GM12892 (cell line): ENCODE measurements at regions not wholly inside any gene's neighbourhood (a gene's known extent, or its start where the extent isn't known, plus 50 kb on each side); places are given as distances from the start of the nearest gene placed in this dataset.

Experiments
- DNase-seq: peaks from one replicate; pipeline ENCODE4 v3.0.0; 2011; ENCODE audit not compliant: insufficient read length
- FAIRE-seq: peaks from 2 replicates; lab custom pipeline; 2011; peaks lifted over from hg19 to GRCh38; lab: Jason Lieb, UNC
- POLR2A ChIP-seq: IDR thresholded peaks from 2 replicates; pipeline ENCODE4 v1.6.1; 2011; ENCODE audit warnings: low read depth, low read length, control low read depth
- POLR2AphosphoS5 ChIP-seq: IDR thresholded peaks from 2 replicates; pipeline ENCODE4 v1.6.1; 2011; ENCODE audit warnings: low read depth, low read length, control low read depth
- TAF1 ChIP-seq: IDR thresholded peaks from 2 replicates; pipeline ENCODE4 v1.6.1; 2011; ENCODE audit warnings: low read depth, mild to moderate bottlenecking, control low read depth, low read length, borderline replicate concordance

GRCh38 chr17:74017466-74017865 is 186.0 kb upstream of the RPL38 start:
- no peak for DNase-seq
- no peak for TF ChIP-seq POLR2AphosphoS5
- no peak for TF ChIP-seq TAF1
- no peak for TF ChIP-seq POLR2A

GRCh38 chr17:74018115-74018514 is 185.4 kb upstream of the RPL38 start:
- TF ChIP-seq TAF1 (no peak), POLR2A (no peak), POLR2AphosphoS5 (no peak)
- FAIRE-seq: no peak
- DNase-seq: no peak

More at GRCh38 chr17:74017466-74017865, 186.0 kb upstream of the RPL38 start:
- no peak for FAIRE-seq

- no peak for TF ChIP-seq TAF1
- no peak for TF ChIP-seq POLR2A
- DNase-seq (no peak), FAIRE-seq (no peak)
These were observed 184.2 kb upstream of the RPL38 start for GRCh38 chr17:74019271-74019670.

GRCh38 chr17:74019860-74020259 is 183.6 kb upstream of the RPL38 start:
- no peak for FAIRE-seq
- DNase-seq: no peak
- TF ChIP-seq TAF1: no peak
- TF ChIP-seq POLR2AphosphoS5: no peak
- no peak for TF ChIP-seq POLR2A

GRCh38 chr17:74020522-74020921 is 183.0 kb upstream of the RPL38 start:
- no peak for FAIRE-seq
- no peak for DNase-seq
- TF ChIP-seq POLR2A: no peak
- TF ChIP-seq TAF1: no peak
- TF ChIP-seq POLR2AphosphoS5: no peak

GRCh38 chr17:74024871-74025531 is 178.5 kb upstream of the RPL38 start:
- no peak for FAIRE-seq
- TF ChIP-seq POLR2A: no peak
- TF ChIP-seq POLR2AphosphoS5: no peak
- TF ChIP-seq TAF1: no peak
- no peak for DNase-seq

- DNase-seq (no peak), FAIRE-seq (no peak)
- TF ChIP-seq TAF1 (no peak), POLR2AphosphoS5 (no peak), POLR2A (no peak)
These were observed 176.0 kb upstream of the RPL38 start for GRCh38 chr17:74027444-74027843.

- TF ChIP-seq TAF1 (no peak), POLR2AphosphoS5 (no peak), POLR2A (no peak)
- FAIRE-seq (no peak), DNase-seq (no peak)
These were observed 174.9 kb upstream of the RPL38 start for GRCh38 chr17:74028354-74029116.

GRCh38 chr17:74031316-74032090 is 172.0 kb upstream of the RPL38 start:
- no peak for DNase-seq
- no peak for FAIRE-seq
- no peak for TF ChIP-seq POLR2A
- TF ChIP-seq TAF1: no peak
- no peak for TF ChIP-seq POLR2AphosphoS5

- no peak for FAIRE-seq
- no peak for DNase-seq
- no peak for TF ChIP-seq POLR2A
- TF ChIP-seq POLR2AphosphoS5: no peak
- no peak for TF ChIP-seq TAF1
These were observed 171.3 kb upstream of the RPL38 start for GRCh38 chr17:74032222-74032621.

GRCh38 chr17:74037320-74037719 is 166.2 kb upstream of the RPL38 start:
- TF ChIP-seq POLR2A (no peak), TAF1 (no peak), POLR2AphosphoS5 (no peak)
- FAIRE-seq (no peak), DNase-seq (no peak)
